Renal cortical epithelial cell (primary cell): ENCODE measurements at regions not wholly inside any gene's neighbourhood (a gene's known extent, or its start where the extent isn't known, plus 50 kb on each side); places are given as distances from the start of the nearest gene placed in this dataset.
"Not testable (repeated sequence)": the region's sequence is repeated elsewhere in the genome, so short reads cannot be mapped to it uniquely, and the experiment has no call there.

ENCODE experiments used
- DNase-seq: peaks from one replicate; pipeline ENCODE4 v3.0.0-alpha.2; 2011; ENCODE audit warnings: low read depth

DNA sequence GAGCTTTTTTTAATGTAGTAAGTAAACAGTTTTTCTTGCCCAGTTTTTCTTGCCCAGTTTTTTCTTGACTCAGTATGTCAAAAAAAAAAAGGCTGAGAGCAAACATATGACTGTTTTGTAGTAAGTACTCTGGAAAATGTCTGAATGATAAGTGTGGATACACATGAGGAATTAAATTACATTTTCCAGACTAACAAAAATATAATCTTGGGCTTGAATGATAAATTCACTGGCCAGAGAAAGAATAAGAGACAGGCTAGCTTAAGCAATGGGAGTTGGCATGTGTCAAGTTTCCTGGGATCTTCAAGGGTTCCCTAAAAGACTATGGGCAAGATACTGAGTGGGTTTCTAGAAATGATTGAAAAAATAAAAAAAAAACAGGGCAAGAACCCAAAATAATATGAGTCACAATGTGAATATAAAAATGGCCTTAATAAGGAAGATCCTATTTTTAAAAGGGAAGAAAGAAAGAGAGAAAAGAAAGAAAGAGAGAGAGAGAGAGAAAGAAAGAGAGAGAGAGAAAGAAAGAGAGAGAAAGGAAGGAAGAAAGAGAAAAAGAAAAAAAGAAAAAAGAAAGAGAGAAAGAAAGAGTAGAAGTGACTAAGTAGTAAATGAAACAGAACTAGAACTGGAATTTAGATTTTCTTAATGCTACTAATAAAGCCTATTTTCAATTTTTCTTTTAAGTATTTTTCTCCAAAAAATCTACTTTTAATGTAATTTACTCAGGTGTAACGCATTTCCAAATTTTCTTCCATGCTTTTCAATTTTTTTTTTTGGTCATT lies 60.2 kb downstream of the TFPI2 start:
- no peak for DNase-seq

DNA sequence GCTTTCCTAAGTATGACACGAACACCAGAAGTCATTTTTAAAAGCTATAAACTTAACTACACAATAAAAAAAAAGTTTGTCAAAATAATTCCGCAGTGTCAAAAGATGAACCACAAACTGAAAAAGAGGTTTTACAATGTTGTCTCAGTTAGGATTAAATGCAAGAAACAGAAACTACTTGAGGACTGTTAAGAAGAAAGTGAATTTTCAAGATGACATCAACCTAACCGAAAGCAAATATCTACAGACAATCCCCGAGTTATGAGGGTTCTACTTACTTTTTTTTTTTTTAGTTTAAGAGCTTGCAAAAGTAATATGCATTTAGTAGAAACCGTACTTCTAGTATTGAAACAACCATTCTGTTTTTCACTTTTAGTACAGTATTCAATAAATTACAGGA lies 62.3 kb downstream of the TFPI2 start:
- DNase-seq: no peak

DNA sequence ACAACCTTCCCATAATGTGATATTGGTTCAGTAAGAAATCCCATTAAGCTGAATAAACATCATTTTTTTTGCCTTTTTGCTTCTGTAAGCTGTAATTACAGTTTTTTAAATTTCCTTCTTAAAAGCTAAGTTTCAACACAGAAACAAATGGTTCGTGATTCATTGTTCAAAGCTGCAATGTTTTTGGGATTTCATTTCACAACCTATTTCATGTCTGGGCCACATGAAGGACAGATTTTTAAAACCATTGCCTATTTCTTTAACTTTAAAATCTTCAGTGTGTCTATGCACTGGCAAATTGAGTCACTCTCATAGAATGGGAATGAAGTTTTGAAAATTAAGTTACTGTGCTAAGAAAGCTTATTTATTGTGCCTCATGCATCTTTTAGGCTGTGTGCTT lies 66.9 kb downstream of the TFPI2 start:
- DNase-seq: no peak

DNA sequence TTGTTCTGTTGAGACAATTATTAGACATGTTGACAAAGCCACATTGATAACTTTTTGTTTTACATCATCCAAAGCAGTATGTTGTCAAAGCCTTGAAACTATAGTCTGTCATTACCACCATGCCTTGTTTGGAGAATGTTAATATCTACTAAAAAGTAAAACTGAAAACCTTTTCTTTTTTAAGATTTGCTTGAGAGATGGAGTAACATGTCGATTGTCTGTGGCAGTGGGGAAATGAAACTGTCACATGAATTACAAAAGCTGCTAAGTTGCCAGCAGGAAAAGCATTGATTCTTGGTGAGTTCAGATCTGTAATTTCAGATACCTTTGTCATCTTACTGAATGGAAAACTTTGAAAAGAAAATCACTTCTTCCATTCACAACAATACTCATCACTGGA lies 69.1 kb downstream of the TFPI2 start:
- DNase-seq: no peak

DNA sequence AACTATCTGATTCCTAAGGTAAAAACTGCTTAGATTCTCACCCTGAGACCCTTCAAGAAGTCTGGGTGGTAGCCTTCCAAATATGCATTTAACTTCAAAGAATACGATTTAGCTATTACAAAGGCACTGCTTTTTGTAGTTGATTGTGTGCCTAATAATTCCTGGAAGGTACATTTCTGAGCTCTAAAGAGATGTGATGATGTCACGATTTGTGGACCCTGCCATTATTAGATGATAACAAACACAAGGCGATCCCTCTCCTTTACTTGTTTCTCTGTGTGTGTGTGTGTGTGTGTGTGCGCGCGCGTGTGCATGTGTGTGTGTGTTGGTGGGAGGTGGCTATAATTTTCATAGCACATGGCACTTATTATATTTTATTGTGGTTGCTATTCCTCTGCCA lies 70.9 kb downstream of the TFPI2 start:
- no peak for DNase-seq

DNA sequence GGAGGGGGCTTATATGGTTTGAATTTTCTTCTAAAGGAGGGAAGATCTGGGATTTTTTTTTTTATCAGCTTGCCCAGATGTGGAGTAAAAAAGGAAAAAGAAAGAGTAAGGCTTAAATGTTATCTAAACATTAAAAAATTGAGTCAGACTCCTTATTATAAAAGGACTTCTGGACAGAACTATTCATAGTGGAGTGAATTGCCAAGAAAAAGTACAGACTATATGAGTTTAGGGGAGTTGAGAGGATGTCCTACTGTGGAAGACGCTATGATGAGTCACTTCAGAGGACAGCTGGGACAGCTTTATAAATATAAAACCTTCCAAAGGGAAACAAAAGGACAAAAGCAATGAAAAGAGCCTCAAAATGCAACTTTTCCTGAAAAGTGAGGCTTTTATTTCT lies 73.0 kb downstream of the TFPI2 start:
- DNase-seq: no peak

DNA sequence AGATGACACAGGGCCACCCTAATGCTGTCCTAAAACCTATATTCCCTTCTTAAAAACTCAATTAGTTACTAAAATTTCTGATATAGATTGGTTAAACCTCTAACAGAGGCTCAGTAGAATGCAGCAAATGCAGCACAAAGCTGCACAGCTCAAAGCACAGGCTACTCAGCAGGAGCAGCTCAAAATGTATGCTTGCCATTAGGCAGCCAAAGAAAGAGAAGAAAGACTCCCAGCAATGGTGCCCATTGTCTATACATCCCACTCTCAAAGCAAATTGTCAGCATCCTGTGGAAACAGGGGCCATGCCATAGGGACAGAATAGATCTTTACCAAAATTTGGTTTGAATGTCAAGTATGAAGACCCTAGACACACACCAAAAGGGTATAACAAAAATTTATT lies 73.5 kb downstream of the TFPI2 start:
- DNase-seq: no peak

DNA sequence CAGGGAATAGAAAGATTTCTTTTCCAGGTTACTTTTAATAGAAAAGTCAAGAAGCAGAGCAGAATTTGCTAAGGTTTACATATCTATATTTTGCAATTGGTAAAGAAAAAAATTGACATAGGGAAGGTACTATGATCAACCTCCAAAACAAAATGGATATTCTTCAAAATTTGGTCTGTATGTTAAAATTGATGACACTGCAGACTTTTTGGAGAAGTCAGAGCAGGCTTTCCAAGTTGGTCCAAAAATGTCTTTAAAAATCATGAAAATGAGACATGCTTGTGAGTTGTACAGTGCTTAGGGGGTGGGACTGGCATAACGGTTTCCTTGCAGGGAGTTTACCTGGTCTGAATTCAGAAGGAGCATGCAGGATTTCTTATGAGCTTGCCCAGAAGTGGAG lies 77.0 kb downstream of the TFPI2 start:
- DNase-seq: no peak

DNA sequence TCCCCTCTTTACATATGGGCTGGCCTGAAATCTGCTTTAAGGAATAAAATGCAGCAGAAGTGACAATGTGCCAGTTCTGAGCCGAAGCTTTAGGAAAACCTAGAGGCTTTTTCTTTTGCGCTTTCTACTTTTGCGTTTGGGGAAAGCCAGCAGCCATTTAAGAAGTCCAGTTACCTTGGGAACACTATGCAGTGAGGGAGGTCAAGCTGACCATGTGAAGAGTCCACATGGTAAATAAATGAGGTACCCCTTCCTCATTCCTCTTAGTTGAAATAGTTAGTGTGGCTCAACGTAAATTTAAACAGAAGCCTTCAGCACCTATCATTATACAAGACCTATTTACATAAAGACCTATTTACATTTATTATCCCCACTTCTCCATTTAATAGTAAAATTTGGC lies 78.5 kb downstream of the TFPI2 start:
- DNase-seq: no peak

DNA sequence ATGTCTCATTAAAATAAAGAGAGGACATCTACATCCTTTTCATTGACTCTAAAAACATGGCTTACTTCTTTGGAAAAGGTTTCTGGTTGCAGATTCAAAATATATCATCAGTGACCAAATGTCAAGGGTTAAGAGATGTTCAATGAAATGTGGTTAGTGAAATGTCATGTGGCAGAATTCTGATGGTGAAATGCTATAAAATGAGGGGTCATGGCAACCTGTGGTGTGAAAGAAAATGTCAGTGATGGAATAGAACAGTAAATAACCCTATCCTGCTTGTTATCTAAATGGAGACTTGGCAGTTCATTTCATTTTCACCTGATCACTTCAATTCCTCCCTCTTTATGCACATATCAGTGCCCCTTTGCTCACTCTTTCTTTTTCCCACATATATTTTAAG lies 79.4 kb downstream of the TFPI2 start:
- DNase-seq: peak; percentile 15

DNA sequence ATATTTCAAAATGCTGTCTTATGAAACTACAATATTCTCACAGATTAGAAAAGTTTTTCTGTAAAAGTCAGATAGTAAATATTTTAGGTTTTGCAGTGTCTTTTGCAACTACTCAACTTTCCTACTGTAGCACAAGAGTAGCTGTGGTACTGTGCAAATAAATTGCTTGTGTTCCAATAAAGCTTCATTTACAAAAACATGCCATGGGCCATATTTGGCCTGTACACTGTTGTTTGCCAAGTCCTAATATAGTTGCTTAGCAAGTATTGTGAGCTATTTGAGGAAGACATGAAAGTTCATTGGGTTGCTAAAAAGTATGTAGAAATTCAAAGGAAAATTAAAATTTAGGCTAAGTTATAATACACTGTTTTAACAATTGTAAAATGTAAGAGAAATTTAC lies 80.0 kb downstream of the TFPI2 start:
- no peak for DNase-seq

DNA sequence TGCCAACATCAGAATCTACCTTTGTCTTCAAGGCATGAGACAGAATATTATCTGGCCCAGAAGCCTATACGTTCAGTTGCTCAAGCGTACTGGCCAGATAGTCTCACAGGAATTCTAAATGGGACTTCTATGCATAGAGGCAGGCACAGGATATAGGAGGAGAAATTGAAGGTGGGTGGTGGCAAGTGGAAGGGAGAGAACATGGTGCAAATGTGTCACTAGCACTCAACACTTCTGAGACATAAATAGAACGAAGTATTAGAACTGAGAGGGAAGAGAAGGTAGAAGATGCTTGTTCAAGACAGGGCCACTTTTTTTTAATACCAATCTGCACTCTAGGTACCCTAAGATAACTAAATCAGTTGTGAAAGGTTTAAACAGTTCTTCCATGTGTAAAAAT lies 85.8 kb downstream of the TFPI2 start:
- DNase-seq: no peak

DNA sequence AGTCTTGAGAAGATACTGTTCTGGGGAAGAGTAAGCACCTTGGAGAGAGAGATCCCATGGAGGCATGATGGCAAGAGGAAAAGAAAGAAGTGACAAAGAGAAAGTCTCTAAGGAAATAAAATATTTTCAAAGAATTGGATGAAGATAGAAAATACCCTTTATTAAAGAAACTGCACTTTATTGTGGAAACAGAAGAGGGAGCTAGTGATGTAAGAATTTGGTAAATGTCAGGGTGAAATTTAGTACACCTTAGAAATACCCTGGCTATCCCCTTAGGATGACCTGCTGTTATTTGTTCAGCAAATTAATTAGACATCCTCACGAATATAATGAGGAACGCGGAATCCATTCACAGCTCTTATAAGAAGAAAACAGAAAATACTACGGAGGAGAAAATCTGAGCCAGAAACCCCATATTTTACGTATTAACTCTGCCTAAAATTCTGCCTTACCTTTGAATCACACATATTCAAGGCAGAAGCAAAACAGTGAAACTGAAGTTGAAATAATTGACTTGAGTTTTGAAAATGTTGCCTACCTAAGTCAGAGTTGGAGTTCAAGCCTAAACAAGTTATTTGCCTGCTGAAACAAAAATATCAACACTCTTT lies 90.7 kb downstream of the TFPI2 start:
- DNase-seq: peak; percentile 41

DNA sequence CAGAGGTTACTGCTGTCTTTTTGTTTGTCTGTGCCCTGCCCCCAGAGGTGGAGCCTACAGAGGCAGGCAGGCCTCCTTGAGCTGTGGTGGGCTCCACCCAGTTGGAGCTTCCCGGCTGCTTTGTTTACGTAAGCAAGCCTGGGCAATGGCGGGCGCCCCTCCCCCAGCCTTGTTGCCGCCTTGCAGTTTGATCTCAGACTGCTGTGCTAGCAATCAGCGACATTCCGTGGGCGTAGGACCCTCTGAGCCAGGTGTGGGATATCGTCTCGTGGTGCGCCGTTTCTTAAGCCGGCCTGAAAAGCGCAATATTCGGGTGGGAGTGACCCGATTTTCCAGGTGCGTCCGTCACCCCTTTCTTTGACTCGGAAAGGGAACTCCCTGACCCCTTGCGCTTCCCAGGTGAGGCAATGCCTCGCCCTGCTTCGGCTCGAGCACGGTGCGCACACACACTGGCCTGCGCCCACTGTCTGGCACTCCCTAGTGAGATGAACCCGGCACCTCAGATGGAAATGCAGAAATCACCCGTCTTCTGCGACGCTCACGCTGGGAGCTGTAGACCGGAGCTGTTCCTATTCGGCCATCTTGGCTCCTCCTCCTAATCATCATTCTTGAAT lies 97.4 kb downstream of the TFPI2 start:
- DNase-seq: not testable (repeated sequence)

DNA sequence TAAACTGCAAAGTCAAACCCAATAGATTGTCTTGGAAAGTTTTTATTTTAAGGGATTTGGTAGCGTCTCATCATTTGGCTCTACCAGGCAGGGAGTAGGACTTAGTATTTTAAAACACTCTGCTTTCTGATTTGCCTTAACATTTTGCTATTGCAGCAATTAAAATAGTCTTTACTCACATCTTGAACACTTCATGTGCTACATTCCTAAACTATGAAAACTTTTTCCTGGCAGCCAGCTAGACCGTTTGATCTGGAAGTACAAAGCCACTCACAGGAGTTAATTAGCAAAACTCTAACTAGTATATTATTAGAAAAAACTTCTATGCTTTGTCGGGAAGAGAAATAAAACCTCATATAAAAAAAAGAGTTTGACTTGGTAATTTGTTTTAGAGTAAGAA lies 111.4 kb downstream of the TFPI2 start:
- DNase-seq: peak; percentile 27

DNA sequence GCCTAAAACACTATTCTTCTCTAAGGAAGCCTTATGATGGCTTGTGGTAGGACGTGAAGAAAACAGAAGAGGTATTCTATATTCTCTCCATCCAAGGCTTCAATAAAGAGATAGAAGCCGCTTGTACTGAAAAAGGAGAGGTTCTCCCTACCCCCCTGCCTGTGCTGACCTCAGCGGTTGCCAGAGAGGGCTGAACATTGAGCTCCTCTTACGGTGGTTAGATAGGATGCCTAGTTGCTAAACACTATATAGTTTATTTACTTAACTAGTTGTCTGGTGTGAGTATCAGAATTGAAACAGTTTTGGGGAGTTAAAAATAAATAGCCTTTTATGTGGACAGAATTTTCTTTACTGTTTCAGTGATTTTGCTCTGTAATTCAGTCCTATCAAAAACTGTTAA lies 112.2 kb downstream of the TFPI2 start:
- no peak for DNase-seq

DNA sequence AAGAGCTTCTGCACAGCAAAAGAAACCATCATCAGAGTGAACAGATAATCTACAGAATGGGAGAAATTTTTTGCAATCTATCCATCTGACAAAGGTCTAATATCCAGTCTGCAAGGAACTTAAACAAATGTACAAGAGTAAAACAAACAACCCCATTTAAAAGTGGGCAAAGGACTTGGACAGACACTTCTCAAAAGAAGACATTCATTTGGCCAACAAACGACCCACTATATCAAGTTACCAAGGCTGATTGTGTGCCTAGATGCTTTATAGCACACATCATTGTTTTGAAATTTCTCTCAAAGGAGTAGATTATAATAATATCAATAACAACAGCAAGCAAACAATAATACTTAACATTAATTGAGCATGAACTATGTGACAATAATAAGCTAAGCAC lies 117.1 kb downstream of the TFPI2 start:
- no peak for DNase-seq

DNA sequence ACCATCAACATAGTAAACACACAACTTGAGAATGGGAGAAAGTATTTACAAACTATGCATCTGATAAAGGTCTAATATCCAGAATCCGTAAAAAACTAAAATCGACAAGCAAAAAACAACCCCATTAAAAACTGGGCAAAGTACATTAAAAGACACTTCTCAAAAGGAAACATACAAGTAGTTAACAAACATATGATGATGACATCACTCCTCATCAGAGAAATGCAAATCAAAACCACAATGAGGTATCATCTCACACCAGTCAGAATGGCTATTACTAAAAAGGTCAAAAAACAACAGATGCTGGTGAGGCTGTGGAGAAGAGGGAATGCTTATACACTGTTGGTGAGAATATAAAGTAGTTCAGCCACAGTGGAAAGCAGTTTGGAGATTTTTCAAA lies 125.1 kb downstream of the TFPI2 start:
- DNase-seq: no peak

DNA sequence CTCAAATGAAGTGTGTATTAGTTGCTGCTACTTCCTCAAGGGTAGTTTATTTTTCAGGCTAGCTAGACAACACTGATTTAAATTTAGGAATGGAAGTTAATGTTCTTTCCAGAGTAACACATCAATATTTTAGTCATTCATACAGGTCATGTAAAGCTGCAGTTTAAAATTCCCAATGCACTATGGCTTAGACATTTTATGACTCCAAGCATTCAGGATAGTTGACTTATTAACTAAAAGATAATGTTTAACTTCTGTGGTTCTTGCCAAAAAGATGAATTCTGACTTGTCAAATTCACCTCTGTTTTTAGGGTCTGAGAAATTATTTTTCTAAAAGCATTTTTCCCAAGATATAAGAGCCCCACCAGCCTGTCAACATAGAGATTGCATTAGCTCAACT lies 131.9 kb downstream of the TFPI2 start:
- DNase-seq: peak; percentile 90

DNA sequence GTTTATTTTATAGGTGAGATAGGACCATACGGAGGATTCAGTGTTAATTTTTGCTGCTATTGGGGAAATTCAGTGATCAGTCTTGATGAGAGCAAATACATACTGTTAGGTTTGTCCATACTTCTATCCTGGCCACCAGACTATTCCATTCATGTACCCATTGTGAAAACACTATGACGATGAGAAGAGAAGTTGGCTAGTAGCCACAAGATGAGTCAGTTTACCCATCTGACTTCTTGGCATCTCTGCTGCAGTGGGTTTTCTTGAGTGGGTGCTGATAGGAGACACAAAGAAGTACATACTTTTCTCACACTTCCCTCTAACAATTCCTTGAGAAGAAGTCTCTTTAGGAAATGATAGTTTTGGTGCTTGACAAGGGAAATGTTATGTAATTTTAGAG lies 133.1 kb downstream of the TFPI2 start:
- DNase-seq: peak; percentile 70

DNA sequence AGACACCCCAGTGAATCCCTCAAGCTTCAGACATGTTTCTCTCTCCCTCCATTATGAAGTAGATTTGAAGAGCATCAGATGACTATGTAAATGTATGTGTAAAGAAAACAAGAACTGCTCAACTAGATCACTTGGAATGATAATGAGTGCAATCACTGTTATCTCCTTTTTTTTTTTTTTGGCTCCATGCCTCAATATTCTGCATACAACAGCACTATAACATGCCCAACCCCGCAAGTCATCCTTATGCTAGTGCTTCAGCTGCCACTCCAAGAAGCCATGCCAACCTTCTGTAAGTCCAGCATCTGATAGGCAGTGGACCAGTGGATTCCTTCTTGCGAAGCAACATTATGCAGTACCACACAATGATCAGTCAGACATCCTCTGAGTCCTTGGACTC lies 133.7 kb downstream of the TFPI2 start:
- no peak for DNase-seq

DNA sequence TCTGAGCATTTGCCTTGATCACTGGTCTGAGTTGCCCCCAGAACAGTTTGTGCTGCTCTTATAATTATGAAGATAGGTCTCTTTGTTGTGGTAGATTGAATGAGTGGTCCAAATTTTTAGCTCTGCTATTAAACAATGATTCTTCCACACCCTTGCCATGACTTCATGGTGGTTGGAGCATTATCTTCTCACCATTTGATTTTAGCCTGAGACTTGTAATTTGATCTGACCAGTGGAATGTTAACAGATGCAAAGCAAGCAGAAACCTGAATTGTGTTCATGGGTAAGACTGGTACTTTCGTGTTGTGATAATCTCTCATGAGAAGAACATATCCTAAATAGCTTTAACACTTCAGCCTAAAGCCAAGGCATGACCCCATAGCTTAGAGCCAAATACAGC lies 139.1 kb downstream of the TFPI2 start:
- peak; percentile 8 for DNase-seq

DNA sequence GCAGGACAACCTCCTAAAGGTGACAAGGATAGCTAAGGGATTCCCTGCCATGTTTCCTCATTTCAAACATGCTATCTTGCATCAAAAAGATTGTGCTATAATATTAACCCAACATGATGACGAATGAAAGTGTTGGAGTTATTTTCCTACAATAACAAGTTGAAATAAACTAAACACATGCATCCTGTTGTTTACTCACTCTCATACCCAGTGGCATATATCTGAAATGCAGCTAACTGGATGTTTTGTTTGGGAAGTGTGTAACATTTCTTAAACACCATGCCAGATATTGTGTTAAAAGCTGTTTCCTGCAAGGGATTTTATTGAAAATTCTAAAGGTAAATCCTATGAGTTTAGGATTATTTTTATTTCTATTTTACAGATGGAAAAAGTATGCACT lies 139.6 kb downstream of the TFPI2 start:
- no peak for DNase-seq

DNA sequence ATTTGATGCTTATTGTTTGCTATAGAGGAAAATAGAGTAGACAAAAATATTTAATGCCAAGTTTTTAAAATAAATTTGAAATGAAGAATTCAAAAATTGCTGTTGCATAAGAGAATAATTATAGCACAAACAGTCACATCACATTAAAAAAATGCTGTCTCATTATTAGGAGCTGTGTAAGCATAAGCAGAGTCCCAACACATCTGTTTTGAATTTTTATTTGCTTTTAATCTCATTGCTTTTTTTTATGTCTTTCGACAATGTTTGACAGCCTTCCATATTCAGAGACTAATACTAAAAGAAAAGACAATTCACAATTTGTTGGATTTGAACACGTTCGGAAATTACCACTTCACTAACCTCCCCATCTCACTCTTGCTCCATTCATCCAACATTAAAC lies 143.5 kb downstream of the TFPI2 start:
- DNase-seq: no peak
